ENCODE measurements at regions not wholly inside any gene's neighbourhood (a gene's known extent, or its start where the extent isn't known, plus 50 kb on each side); places are given as distances from the start of the nearest gene placed in this dataset.

- H3K9me3 ChIP-seq (ENCODE audit: control insufficient read depth, low read depth, low read length), result no peaks in the 10 kb centered on the region
- no peak overlapping the region for H3K9ac ChIP-seq (ENCODE audit: extremely low read depth, insufficient read length, low read length)
- no peaks in the 10 kb centered on the region for H3K79me1 ChIP-seq (ENCODE audit: insufficient read depth, low read depth, low read length, poor library complexity, severe bottlenecking)
- H3K79me2 ChIP-seq (ENCODE audit: insufficient read depth, low read length), result no peaks in the 10 kb centered on the region
- H2BK5ac ChIP-seq (ENCODE audit: insufficient read length, low read length), result no peak overlapping the region
- H3K4me1 ChIP-seq (ENCODE audit: insufficient read depth, low read length), result peaks cover 5% of the 10 kb centered on the region; the same call in 1 of the 2 replicates
- Mint-ChIP-seq H3K4me3 (no peak overlapping the region), H3K9me3 (no peaks in the 10 kb centered on the region; a peak in 1 of 5 replicates), H3K27me3 (ENCODE audit: low read depth) (no peaks in the 10 kb centered on the region), H3K4me1 (peaks cover 18 to 22% of the 10 kb centered on the region in 2 experiments), H3K27ac (no peak overlapping the region), H3K36me3 (ENCODE audit: insufficient read depth in 1 of 3, low read depth in 3 of 3) (peaks cover 0 to 12% (median 0%) of the 10 kb centered on the region in 3 experiments; a peak in 2 of 7 replicates)
- no peak overlapping the region for H3K23ac ChIP-seq (ENCODE audit: insufficient read length, low read depth, low read length)
- H3K27me3 ChIP-seq (ENCODE audit: insufficient read depth, low read length), result no peaks in the 10 kb centered on the region
- no peaks in the 10 kb centered on the region for H4K20me1 ChIP-seq (ENCODE audit: control insufficient read depth, insufficient read depth, insufficient read length)
- H3K18ac ChIP-seq (ENCODE audit: insufficient read length, low read depth, low read length), result no peak overlapping the region
- no CpG with 5 or more reads among the region's 1 CpG for WGBS (ENCODE audit: extremely low coverage, insufficient read length, low lambda C conversion rate)
- H4K5ac ChIP-seq (ENCODE audit: insufficient read length, low read depth, low read length), result no peak overlapping the region
- no peak for DNase-seq
- TF ChIP-seq, protein P1, sequence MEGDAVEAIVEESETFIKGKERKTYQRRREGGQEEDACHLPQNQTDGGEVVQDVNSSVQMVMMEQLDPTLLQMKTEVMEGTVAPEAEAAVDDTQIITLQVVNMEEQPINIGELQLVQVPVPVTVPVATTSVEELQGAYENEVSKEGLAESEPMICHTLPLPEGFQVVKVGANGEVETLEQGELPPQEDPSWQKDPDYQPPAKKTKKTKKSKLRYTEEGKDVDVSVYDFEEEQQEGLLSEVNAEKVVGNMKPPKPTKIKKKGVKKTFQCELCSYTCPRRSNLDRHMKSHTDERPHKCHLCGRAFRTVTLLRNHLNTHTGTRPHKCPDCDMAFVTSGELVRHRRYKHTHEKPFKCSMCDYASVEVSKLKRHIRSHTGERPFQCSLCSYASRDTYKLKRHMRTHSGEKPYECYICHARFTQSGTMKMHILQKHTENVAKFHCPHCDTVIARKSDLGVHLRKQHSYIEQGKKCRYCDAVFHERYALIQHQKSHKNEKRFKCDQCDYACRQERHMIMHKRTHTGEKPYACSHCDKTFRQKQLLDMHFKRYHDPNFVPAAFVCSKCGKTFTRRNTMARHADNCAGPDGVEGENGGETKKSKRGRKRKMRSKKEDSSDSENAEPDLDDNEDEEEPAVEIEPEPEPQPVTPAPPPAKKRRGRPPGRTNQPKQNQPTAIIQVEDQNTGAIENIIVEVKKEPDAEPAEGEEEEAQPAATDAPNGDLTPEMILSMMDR (conservative IDR thresholded peaks at IDR 0.05), result no peak
- no peak overlapping the region for H3K14ac ChIP-seq (ENCODE audit: insufficient read depth, low read length)
- H2AFZ ChIP-seq (ENCODE audit: low read length), result no peak overlapping the region
- H2BK12ac ChIP-seq (ENCODE audit: insufficient read length, low read depth, low read length), result no peak overlapping the region
- no peak overlapping the region for H4K8ac ChIP-seq (replicated peaks; ENCODE audit: insufficient read length, low read depth, low read length)
- no peak overlapping the region for H3K4ac ChIP-seq (ENCODE audit: low read depth, low read length)
- no peak overlapping the region for H3K56ac ChIP-seq (ENCODE audit: insufficient read length, low read depth, low read length)
- H2BK120ac ChIP-seq (ENCODE audit: low read depth, low read length, poor library complexity, severe bottlenecking), result no peak overlapping the region
- no peak overlapping the region for H3K4me2 ChIP-seq (ENCODE audit: insufficient read depth, insufficient read length, low read length)
- H2BK15ac ChIP-seq (ENCODE audit: low read depth, low read length), result no peak overlapping the region
- H3K27ac ChIP-seq (ENCODE audit: insufficient read length, low read depth, low read length), result no peak overlapping the region
- no peak overlapping the region for H4K91ac ChIP-seq (ENCODE audit: insufficient read length, low read depth, low read length)
- no peaks in the 10 kb centered on the region for H3K23me2 ChIP-seq (ENCODE audit: insufficient read length, low read depth, low read length, poor library complexity, severe bottlenecking)
- H2AK5ac ChIP-seq (ENCODE audit: insufficient read length, low read length), result no peak overlapping the region
- no peak overlapping the region for H2BK20ac ChIP-seq (ENCODE audit: low read depth, low read length, poor library complexity, severe bottlenecking)
- H3T11ph ChIP-seq (ENCODE audit: low read length), result no peak overlapping the region
Measured at GRCh38 chr9:82547995-82548394, 514.9 kb downstream of the RASEF start.
